K562 (cell line): ENCODE measurements at regions not wholly inside any gene's neighbourhood (a gene's known extent, or its start where the extent isn't known, plus 50 kb on each side); places are given as distances from the start of the nearest gene placed in this dataset.

Experiments used
- ATAC-seq: fragments of 200-7000 bp; cut with Tn5 transposase; 3 replicates; pipeline ENCODE4 v1.9.1; 2020; ENCODE audit warnings: moderate library complexity
- BruUV-seq: library from RNA; stranded (reverse); fragments of 400-500 nt; replicated peaks from 2 replicates; lab custom pipeline; 2021; lab: Mats Ljungman, UMichigan
- CTCF ChIA-PET: fragments of 300-600 bp; formaldehyde crosslinking; extraction: SDS; loops from one replicate; lab custom pipeline; 2021; ENCODE audit warnings: low intra/inter-chr PET ratio; lab: Yijun Ruan, JAX
- POLR2A ChIA-PET: fragments of 300-600, 350-650 bp; sonication (Branson Sonifier 250); formaldehyde crosslinking; extraction: SDS; loops from one replicate; lab custom pipeline; 2021; ENCODE audit warnings: antibody characterized with exemption, inconsistent platforms; lab: Yijun Ruan, JAX
- DNase-seq, 4 experiments: peaks; one replicate each; pipeline versions ENCODE4 v3.0.0 to v3.0.0-alpha.2; 2011 to 2018; ENCODE audit warnings: low spot score in 3 of 4, mixed read lengths in 3 of 4; ENCODE audit errors: extremely low read depth in 1 of 4
- FAIRE-seq: peaks from 2 replicates; lab custom pipeline; 2011; peaks lifted over from hg19 to GRCh38; lab: Jason Lieb, UNC
- H2AFZ ChIP-seq: 2 replicates; pipeline ENCODE4 v1.6.0; 2011; ENCODE audit warnings: low read depth, low read length, control low read depth, inconsistent platforms
- H3K27ac ChIP-seq: fragments of 200-600 bp; 3 replicates; pipeline ENCODE4 v1.8.0; 2011; ENCODE audit warnings: low read depth, mild to moderate bottlenecking, control low read depth, inconsistent platforms, low read length, moderate library complexity, mixed read lengths; ENCODE audit errors: extremely low read depth
- H3K27me3 ChIP-seq, 2 experiments: fragments of 300-600 bp in 1 of 2; 2 replicates in 1 of 2; 3 replicates in 1 of 2; pipeline versions ENCODE4 v1.6.0 to v1.8.0; 2011; ENCODE audit warnings: inconsistent platforms in 2 of 2, low read length in 2 of 2, mild to moderate bottlenecking in 1 of 2, mixed read lengths in 1 of 2, moderate library complexity in 1 of 2; ENCODE audit not compliant: control insufficient read depth in 2 of 2, insufficient read depth in 2 of 2
- H3K36me3 ChIP-seq: fragments of 300-600 bp; 3 replicates; pipeline ENCODE4 v1.8.0; 2011; ENCODE audit warnings: mild to moderate bottlenecking, low read length, inconsistent platforms; ENCODE audit not compliant: control insufficient read depth, insufficient read depth
- H3K4me1 ChIP-seq, 2 experiments: fragments of 200-600 bp in 1 of 2; replicated peaks in 1 of 2; 2 replicates in 1 of 2; 3 replicates in 1 of 2; pipeline versions ENCODE4 v1.5.1 to v1.8.0; 2011; ENCODE audit warnings: inconsistent platforms in 2 of 2, low read length in 2 of 2, mild to moderate bottlenecking in 1 of 2, mixed read lengths in 1 of 2, moderate library complexity in 1 of 2; ENCODE audit not compliant: control insufficient read depth in 2 of 2, insufficient read depth in 2 of 2
- H3K4me2 ChIP-seq: 2 replicates; pipeline ENCODE4 v1.6.1; 2011; ENCODE audit warnings: low read length, control low read depth, inconsistent platforms, mixed read lengths; ENCODE audit not compliant: insufficient read depth
- H3K4me3 ChIP-seq: fragments of 200-600 bp; sonication (generic), shearing (Covaris generic); 2 replicates; pipeline ENCODE4 v1.5.1; 2016; ENCODE audit warnings: control low read depth, inconsistent platforms
- H3K79me2 ChIP-seq: fragments of 200-600 bp; 3 replicates; pipeline ENCODE4 v1.8.0; 2011; ENCODE audit warnings: low read length, inconsistent platforms; ENCODE audit not compliant: control insufficient read depth, insufficient read depth
- H3K9ac ChIP-seq, 2 experiments: 2 replicates each; pipeline versions ENCODE4 v1.6.0 to v1.6.1; 2011; ENCODE audit warnings: low read depth in 2 of 2, low read length in 2 of 2, control low read depth in 1 of 2, inconsistent platforms in 1 of 2, mild to moderate bottlenecking in 1 of 2, mixed read lengths in 1 of 2; ENCODE audit not compliant: insufficient read depth in 1 of 2
- H3K9me1 ChIP-seq: one replicate; pipeline ENCODE4 v1.6.0; 2011; ENCODE audit warnings: inconsistent platforms, mild to moderate bottlenecking, low read length, moderate library complexity; ENCODE audit not compliant: control insufficient read depth, insufficient read depth
- H3K9me3 ChIP-seq: replicated peaks from 2 replicates; pipeline ENCODE4 v1.5.1; 2011; ENCODE audit warnings: low read depth, low read length, inconsistent platforms; ENCODE audit not compliant: control insufficient read depth, insufficient read depth
- H4K20me1 ChIP-seq: replicated peaks from 2 replicates; pipeline ENCODE4 v1.6.1; 2011; ENCODE audit warnings: low read length, inconsistent platforms, mixed read lengths; ENCODE audit not compliant: control insufficient read depth, insufficient read depth
- HOXB6 ChIP-seq: fragments of 250-450 bp; sonication (Bioruptor Pico); IDR thresholded peaks from 2 replicates; pipeline ENCODE4 v1.5.1; 2022; ENCODE audit warnings: mild to moderate bottlenecking, borderline replicate concordance
- NONO ChIP-seq, 2 experiments: fragments of 200-400 bp in 1 of 2; fragments of 450-650 bp in 1 of 2; formaldehyde crosslinking in 1 of 2; IDR thresholded peaks; 2 replicates each; pipeline ENCODE4 v1.6.1; 2017; ENCODE audit warnings: low read depth in 2 of 2, mild to moderate bottlenecking in 2 of 2, moderate library complexity in 2 of 2, low read length in 1 of 2
- PREB ChIP-seq: sonication (generic); formaldehyde crosslinking; IDR thresholded peaks from 2 replicates; pipeline ENCODE4 v1.8.1; 2023; ENCODE audit warnings: mild to moderate bottlenecking, missing genetic modification reagents
- RBM22 ChIP-seq: fragments of 200-400 bp; formaldehyde crosslinking; IDR thresholded peaks from 2 replicates; pipeline ENCODE4 v1.6.1; 2018; ENCODE audit warnings: low read length, low read depth; ENCODE audit not compliant: poor library complexity, severe bottlenecking
- ZNF41 ChIP-seq: fragments of 250-450 bp; sonication (Bioruptor Pico); conservative IDR thresholded peaks from 2 replicates; pipeline ENCODE4 v1.4.0; 2020; ENCODE audit warnings: mild to moderate bottlenecking
- ZNF695 ChIP-seq: fragments of 450-650 bp; formaldehyde crosslinking; IDR thresholded peaks from 2 replicates; pipeline ENCODE4 v1.4.0; 2020; ENCODE audit warnings: mild to moderate bottlenecking, moderate library complexity
- in situ Hi-C: fragments of 300-500 bp; cut with MboI; formaldehyde crosslinking; loops from 4 replicates; pipeline ENCODE4 v1.15.0; 2018; ENCODE audit warnings: inconsistent platforms, mixed read lengths
- intact Hi-C: fragments of 100-400 bp; cut with micrococcal nuclease; formaldehyde crosslinking; loops from 2 replicates; pipeline ENCODE4 v1.14.2; 2022
- TF ChIP-seq, protein P1 (sequence below): IDR thresholded peaks from 2 replicates; pipeline ENCODE4 v1.6.1; 2011; ENCODE audit warnings: borderline replicate concordance, low read depth, mild to moderate bottlenecking, moderate library complexity, low read length; ENCODE audit not compliant: insufficient read depth, poor library complexity, severe bottlenecking

DNA sequence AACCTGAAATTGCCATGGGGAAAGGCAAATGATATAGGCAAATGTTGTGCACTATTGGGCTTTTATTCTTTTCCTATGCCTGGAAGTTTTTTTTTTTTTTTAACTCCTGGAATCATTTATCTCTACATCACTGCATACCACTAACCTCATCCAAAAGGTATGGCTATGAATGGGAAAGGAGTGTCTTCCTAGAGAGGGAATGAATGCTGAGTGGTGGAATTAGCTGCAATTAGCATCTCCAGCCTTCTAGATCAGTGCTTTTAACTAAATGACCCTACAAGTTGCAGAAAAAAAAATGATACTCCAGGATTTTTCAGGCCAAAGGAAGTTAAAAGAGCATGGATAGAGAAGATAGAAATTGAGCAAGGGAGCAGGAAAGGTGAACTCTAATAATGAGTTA, 429.8 kb upstream of the PDZRN3 start:
- in situ Hi-C loops, result no loop called here
- no TSS peak for BruUV-seq
- Histone ChIP-seq H3K79me2 (no peaks in the 10 kb centered on the region), H3K9me1 (no peaks in the 10 kb centered on the region), H4K20me1 (no peaks in the 10 kb centered on the region), H3K27ac (no peak overlapping the region), H3K4me2 (no peak overlapping the region), H2AFZ (no peak overlapping the region), H3K4me1 (no peaks in the 10 kb centered on the region), H3K36me3 (no peaks in the 10 kb centered on the region), H3K27me3 (no peaks in the 10 kb centered on the region), H3K9ac (no peak overlapping the region), H3K9me3 (no peaks in the 10 kb centered on the region), H3K4me3 (no peak overlapping the region)
- ChIA-PET POLR2A (no interaction called here), CTCF (no interaction called here)
- ATAC-seq (no peak), DNase-seq (no peak), FAIRE-seq (no peak)
- TF ChIP-seq PREB, result no peak
- intact Hi-C loops, result no loop called here

DNA sequence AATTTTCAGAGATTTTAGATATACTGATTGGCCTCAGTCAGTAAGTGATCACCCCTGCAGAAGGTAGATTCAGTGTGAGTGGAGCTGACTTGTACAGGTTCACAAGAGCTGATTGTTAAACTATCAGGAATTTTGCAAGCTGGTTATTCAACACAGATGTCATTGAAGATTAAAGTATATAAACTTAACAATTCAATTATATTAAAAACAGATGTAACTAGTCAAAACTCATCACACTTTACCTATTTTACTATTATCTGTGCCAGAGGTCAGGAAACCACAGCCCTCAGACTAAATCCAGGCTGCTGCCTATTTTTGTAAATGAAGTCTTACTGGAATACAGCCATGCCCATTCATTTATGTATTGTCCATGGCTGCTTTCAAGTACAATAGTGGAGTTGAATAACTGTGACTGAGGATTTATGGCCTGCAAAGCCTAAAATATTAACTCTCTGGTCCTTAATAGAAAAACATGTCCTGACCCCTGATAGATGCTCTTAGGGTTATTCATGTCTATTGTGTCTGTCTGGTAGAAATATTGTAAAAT, 429.3 kb upstream of the PDZRN3 start:
- Histone ChIP-seq H2AFZ (no peak overlapping the region), H3K4me2 (no peak overlapping the region), H3K9me1 (no peaks in the 10 kb centered on the region), H3K36me3 (no peaks in the 10 kb centered on the region), H3K9me3 (no peaks in the 10 kb centered on the region), H4K20me1 (no peaks in the 10 kb centered on the region), H3K27ac (no peak overlapping the region), H3K4me3 (no peak overlapping the region), H3K27me3 (no peaks in the 10 kb centered on the region), H3K79me2 (no peaks in the 10 kb centered on the region), H3K4me1 (no peaks in the 10 kb centered on the region), H3K9ac (no peak overlapping the region)
- DNase-seq (no peak), ATAC-seq (no peak), FAIRE-seq (no peak)
- ChIA-PET POLR2A (no interaction called here), CTCF (no interaction called here)
- in situ Hi-C loops (no loop called here), intact Hi-C loops (no loop called here)
- BruUV-seq, result no TSS peak
- no peak for TF ChIP-seq RBM22
- TF ChIP-seq ZNF41 (CRISPR knock-in tag), result no peak
- TF ChIP-seq HOXB6 (CRISPR knock-in tag), result no peak
- no peak for TF ChIP-seq NONO (IDR thresholded peaks at IDR 0.05; ENCODE audit: low read depth in 2 of 2, low read length in 1 of 2)
- TF ChIP-seq, protein P1, sequence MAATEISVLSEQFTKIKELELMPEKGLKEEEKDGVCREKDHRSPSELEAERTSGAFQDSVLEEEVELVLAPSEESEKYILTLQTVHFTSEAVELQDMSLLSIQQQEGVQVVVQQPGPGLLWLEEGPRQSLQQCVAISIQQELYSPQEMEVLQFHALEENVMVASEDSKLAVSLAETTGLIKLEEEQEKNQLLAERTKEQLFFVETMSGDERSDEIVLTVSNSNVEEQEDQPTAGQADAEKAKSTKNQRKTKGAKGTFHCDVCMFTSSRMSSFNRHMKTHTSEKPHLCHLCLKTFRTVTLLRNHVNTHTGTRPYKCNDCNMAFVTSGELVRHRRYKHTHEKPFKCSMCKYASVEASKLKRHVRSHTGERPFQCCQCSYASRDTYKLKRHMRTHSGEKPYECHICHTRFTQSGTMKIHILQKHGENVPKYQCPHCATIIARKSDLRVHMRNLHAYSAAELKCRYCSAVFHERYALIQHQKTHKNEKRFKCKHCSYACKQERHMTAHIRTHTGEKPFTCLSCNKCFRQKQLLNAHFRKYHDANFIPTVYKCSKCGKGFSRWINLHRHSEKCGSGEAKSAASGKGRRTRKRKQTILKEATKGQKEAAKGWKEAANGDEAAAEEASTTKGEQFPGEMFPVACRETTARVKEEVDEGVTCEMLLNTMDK, result no peak
- no peak for TF ChIP-seq ZNF695 (CRISPR knock-in tag)
